ENCODE measurements at regions not wholly inside any gene's neighbourhood (a gene's known extent, or its start where the extent isn't known, plus 50 kb on each side); places are given as distances from the start of the nearest gene placed in this dataset.
"Not testable (repeated sequence)": the region's sequence is repeated elsewhere in the genome, so short reads cannot be mapped to it uniquely, and the experiment has no call there.

- H3K27me3 ChIP-seq (ENCODE audit: control insufficient read depth in 4 of 4, insufficient read depth in 4 of 4, low read length in 3 of 4); H3K4me1 ChIP-seq (ENCODE audit: control insufficient read depth in 4 of 4, insufficient read depth in 4 of 4, low read length in 3 of 4); H3K9me3 ChIP-seq (ENCODE audit: control insufficient read depth in 4 of 4, low read length in 3 of 4); H3K9ac ChIP-seq (ENCODE audit: low read depth in 1 of 2, low read length in 2 of 2); H3K4me3 ChIP-seq (ENCODE audit: low read depth in 1 of 3, low read length in 3 of 3); H3K27ac ChIP-seq (ENCODE audit: low read depth in 1 of 2, low read length in 2 of 2); DNase-seq (ENCODE audit: low spot score); H3K36me3 ChIP-seq (ENCODE audit: control insufficient read depth in 4 of 4, insufficient read depth in 3 of 4, low read depth in 1 of 4, low read length in 3 of 4): not testable (repeated sequence)
- 99% methylated on average over 1 of the region's 1 CpG for WGBS
Measured at GRCh38 chr7:96821131-96821530, 111.5 kb upstream of the SEM1 start.

- Histone ChIP-seq H3K27me3 (ENCODE audit: control insufficient read depth in 4 of 4, insufficient read depth in 4 of 4, low read length in 3 of 4) (no peaks in the 10 kb centered on the region), H3K4me3 (ENCODE audit: low read depth in 1 of 3, low read length in 3 of 3) (no peak overlapping the region), H3K4me1 (ENCODE audit: control insufficient read depth in 4 of 4, insufficient read depth in 4 of 4, low read length in 3 of 4) (no peaks in the 10 kb centered on the region), H3K36me3 (ENCODE audit: control insufficient read depth in 4 of 4, insufficient read depth in 3 of 4, low read depth in 1 of 4, low read length in 3 of 4) (no peaks in the 10 kb centered on the region), H3K9me3 (ENCODE audit: control insufficient read depth in 4 of 4, low read length in 3 of 4) (no peaks in the 10 kb centered on the region), H3K9ac (ENCODE audit: low read depth in 1 of 2, low read length in 2 of 2) (no peak overlapping the region), H3K27ac (ENCODE audit: low read depth in 1 of 2, low read length in 2 of 2) (no peak overlapping the region)
- WGBS: 76% methylated on average over 2 of the region's 2 CpGs
- no peak for TF ChIP-seq HNF4A (conservative IDR thresholded peaks at IDR 0.05)
- no peak for TF ChIP-seq ZBTB33 (IDR thresholded peaks at IDR 0.05)
- TF ChIP-seq HNF4G (IDR thresholded peaks at IDR 0.05): no peak
- no peak for TF ChIP-seq RAD21 (IDR thresholded peaks at IDR 0.05)
- no peak for DNase-seq (ENCODE audit: low spot score)
Measured at GRCh38 chr7:96822824-96823223, 113.2 kb upstream of the SEM1 start.

GRCh38 chr7:96823274-96823673, 113.6 kb upstream of the SEM1 start:
- WGBS: 81% methylated on average over 4 of the region's 4 CpGs
- TF ChIP-seq RAD21 (IDR thresholded peaks at IDR 0.05): no peak
- no peak for TF ChIP-seq EGR1 (IDR thresholded peaks at IDR 0.05; ENCODE audit: low read depth in 2 of 2)

GRCh38 chr7:96824686-96825085, 115.0 kb upstream of the SEM1 start:
- Histone ChIP-seq H3K27me3 (ENCODE audit: control insufficient read depth in 4 of 4, insufficient read depth in 4 of 4, low read length in 3 of 4) (no peaks in the 10 kb centered on the region), H3K9ac (ENCODE audit: low read depth in 1 of 2, low read length in 2 of 2) (no peak overlapping the region), H3K9me3 (ENCODE audit: control insufficient read depth in 4 of 4, low read length in 3 of 4) (no peaks in the 10 kb centered on the region), H3K36me3 (ENCODE audit: control insufficient read depth in 4 of 4, insufficient read depth in 3 of 4, low read depth in 1 of 4, low read length in 3 of 4) (no peaks in the 10 kb centered on the region), H3K4me1 (ENCODE audit: control insufficient read depth in 4 of 4, insufficient read depth in 4 of 4, low read length in 3 of 4) (no peaks in the 10 kb centered on the region), H3K27ac (ENCODE audit: low read depth in 1 of 2, low read length in 2 of 2) (no peak overlapping the region), H3K4me3 (ENCODE audit: low read depth in 1 of 3, low read length in 3 of 3) (no peak overlapping the region)
- DNase-seq (ENCODE audit: low spot score): no peak
- WGBS: 69% methylated on average over 1 of the region's 1 CpG
- no peak for TF ChIP-seq FOXA2 (IDR thresholded peaks at IDR 0.05)
- no peak for TF ChIP-seq SP1 (IDR thresholded peaks at IDR 0.05)
- no peak for TF ChIP-seq HNF4G (IDR thresholded peaks at IDR 0.05)
- TF ChIP-seq ZBTB33 (IDR thresholded peaks at IDR 0.05): no peak
- TF ChIP-seq TAF1 (conservative IDR thresholded peaks at IDR 0.05): no peak
- TF ChIP-seq FOXA1 (IDR thresholded peaks at IDR 0.05): no peak
- TF ChIP-seq HNF4A (conservative IDR thresholded peaks at IDR 0.05): no peak
- TF ChIP-seq ATF3 (IDR thresholded peaks at IDR 0.05): no peak
- no peak for TF ChIP-seq NR2F2 (IDR thresholded peaks at IDR 0.05)
- TF ChIP-seq MAX (IDR thresholded peaks at IDR 0.05): no peak
- no peak for TF ChIP-seq JUND (IDR thresholded peaks at IDR 0.05)
- TF ChIP-seq REST (IDR thresholded peaks at IDR 0.05): no peak
- no peak for TF ChIP-seq RAD21 (IDR thresholded peaks at IDR 0.05)
- TF ChIP-seq CTCF (IDR thresholded peaks at IDR 0.05; ENCODE audit: low read depth, low read length, missing input control): no peak

More at GRCh38 chr7:96823274-96823673, 113.6 kb upstream of the SEM1 start:
- Histone ChIP-seq H3K27ac (ENCODE audit: low read depth in 1 of 2, low read length in 2 of 2) (no peak overlapping the region), H3K36me3 (ENCODE audit: control insufficient read depth in 4 of 4, insufficient read depth in 3 of 4, low read depth in 1 of 4, low read length in 3 of 4) (no peaks in the 10 kb centered on the region), H3K4me3 (ENCODE audit: low read depth in 1 of 3, low read length in 3 of 3) (no peak overlapping the region), H3K9ac (ENCODE audit: low read depth in 1 of 2, low read length in 2 of 2) (no peak overlapping the region), H3K9me3 (ENCODE audit: control insufficient read depth in 4 of 4, low read length in 3 of 4) (no peaks in the 10 kb centered on the region), H3K4me1 (ENCODE audit: control insufficient read depth in 4 of 4, insufficient read depth in 4 of 4, low read length in 3 of 4) (no peaks in the 10 kb centered on the region), H3K27me3 (ENCODE audit: control insufficient read depth in 4 of 4, insufficient read depth in 4 of 4, low read length in 3 of 4) (no peaks in the 10 kb centered on the region)
- no peak for DNase-seq (ENCODE audit: low spot score)
